HG03565 (cell line): ENCODE measurements at regions not wholly inside any gene's neighbourhood (a gene's known extent, or its start where the extent isn't known, plus 50 kb on each side); places are given as distances from the start of the nearest gene placed in this dataset.
A peak's percentile ranks its signal among the peaks of the same experiment; 100 is the strongest.
"Not testable (repeated sequence)": the region's sequence is repeated elsewhere in the genome, so short reads cannot be mapped to it uniquely, and the experiment has no call there.

ENCODE experiments used
- ATAC-seq: cut with Tn5 transposase; IDR thresholded peaks from one replicate; pipeline ENCODE4 v1.9.1; 2021; ENCODE audit warnings: mild to moderate bottlenecking, moderate library complexity; ENCODE audit not compliant: unreplicated experiment

DNA sequence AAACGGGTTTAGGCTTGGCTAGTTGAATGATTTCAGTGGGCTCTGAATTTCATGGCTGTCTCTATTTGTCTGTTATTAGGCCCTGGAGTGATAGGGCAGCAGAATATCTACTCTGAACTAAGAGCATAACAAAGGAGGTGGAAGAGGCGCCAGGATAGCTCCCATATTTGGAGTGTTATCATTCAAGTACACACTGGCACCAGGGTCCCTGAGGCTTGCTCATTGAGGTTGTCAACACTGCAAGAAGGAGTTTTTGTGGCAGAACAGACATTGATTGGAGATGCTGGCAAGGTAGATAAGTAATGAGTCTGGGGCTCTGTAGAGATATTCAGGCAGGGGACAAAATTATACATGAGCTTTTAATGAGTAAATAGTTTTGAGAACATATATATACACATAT is 1748.4 kb downstream of the MRPL39 start:
- ATAC-seq, result no peak

DNA sequence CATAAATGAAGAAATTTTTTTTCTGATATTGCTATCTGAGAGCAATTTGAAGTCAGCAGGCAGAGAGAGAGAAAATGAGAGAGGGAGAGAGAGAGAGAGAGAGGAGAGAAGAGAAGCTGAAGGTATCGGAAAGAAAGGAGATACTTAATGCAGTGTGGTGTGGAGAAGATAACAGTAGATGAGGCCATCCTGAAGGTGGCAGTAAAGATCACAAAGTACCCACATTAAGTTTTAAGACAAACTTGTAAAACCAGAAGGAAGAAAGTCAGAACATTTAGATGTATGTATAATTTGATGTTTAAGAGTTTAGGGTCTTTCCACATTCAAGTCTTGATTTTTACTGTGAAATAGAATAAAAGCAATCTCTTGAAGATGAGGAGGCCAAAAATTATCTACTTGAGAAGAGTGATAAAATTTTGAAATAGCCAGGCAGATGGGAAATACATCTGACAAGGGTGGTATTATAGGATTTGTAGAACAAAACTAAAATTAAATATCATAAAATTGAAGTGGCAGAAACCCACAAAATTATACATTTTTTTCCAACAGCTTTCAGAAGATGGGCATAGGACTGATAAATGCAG is 1753.4 kb downstream of the MRPL39 start:
- ATAC-seq, result peak; percentile 84

DNA sequence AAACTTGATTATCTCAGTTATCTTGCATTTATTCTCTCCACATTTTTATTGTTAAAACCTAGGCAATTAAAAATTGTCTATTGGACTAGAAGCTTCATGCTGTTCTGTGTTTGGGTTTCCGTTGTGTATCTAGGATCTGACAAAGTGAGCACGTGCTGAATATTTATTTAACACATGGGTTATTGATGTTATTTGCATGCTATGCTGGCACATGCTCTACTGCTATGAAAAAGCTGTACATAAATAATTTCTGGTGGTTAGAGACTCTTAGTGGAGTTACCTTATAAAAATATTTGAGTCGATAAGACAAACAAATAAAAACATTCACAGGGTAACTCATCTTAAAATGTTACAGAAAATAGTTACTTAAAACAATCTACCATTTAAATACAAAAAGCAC is 1769.7 kb downstream of the MRPL39 start:
- no peak for ATAC-seq

DNA sequence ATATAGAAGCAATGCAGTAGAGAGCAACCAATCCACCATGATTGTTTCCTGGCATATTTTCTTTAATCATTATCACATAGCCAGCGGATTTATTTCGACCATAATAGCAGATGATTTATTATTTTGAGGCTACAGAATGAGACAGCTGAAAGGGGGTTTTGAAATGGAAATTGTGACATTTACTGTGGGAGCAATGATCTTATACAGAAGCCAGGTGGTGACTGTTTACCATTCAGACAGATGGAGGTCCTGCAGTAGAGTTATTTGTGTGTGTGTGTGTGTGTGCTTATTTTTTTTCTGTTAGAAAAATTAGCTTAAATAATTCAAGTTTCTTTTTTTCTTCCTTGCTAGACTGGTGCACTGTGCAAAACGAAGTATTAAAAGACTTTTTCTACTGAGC is 1784.5 kb downstream of the MRPL39 start:
- no peak for ATAC-seq

DNA sequence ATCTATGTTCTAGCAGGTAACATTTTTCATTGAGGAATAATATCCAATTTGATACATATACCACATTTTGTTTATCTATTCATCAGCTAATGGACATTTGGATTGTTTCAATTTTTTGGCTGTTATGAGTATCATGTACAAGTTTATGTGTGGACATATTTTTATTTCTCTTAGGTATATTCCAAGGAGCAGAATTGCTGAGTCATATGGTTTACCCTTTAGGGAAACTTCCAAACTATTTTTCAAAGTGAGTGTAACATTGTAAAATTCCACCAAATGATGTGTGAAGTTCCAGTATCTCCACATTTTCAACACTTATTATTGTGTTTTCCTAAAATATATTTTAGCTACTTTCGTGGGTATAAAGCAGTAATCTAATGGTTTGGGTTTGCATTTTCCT is 1789.9 kb downstream of the MRPL39 start:
- ATAC-seq, result no peak

DNA sequence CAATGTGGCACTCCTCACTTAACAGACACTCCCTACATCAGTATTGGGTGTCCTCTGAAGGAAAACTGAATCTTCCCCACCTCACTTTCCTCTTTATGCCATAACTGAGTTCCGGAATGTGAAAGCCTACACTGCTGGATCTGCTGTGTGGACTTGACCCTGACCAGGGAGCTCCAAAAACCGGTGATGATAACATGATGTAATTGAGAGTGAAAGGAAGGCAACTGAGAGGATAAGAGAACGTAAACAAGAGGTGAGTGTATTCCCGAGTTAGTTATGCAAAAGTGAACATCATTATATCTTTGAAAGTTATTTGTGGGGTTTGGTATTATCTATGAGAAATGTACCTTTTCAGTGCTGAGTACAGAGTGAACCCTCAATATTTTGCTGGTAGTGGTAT is 1794.8 kb downstream of the MRPL39 start:
- ATAC-seq, result no peak

DNA sequence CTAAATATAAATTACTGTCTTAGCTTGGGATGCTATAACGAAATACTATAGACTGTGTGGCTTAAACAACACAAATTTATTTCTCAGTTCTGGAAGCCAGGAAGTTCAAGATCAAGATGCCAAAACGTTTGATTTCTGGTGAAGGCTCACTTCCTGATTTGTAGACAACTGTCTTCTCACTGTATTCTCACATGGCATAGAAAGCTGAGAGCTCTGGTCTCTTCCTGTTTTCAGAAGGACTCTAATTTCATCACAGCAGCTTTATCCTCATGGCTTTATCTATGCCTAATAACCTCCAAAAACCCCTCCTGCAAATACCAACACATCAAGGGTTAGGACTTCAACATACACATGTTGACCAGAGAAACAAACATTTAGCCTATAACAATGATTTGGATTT is 1795.5 kb downstream of the MRPL39 start:
- no peak for ATAC-seq

DNA sequence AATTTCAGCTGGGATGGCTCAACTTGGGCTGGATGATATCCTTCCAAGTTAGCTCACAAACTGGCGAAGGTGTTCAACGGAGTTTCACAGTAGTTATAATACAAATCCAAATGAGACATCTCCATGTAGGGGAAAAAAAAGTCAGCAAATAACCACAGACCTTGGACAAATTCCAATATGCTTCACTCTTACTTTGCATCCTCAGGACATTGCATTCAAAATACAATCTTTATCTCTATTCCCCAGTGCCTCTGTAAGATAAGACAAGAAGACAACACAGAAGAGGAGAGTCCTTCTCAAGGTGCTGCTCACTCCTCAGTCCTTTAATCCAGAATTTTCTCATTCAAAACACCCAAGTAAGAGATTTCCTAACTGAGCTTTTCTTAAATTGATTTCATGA is 1797.7 kb downstream of the MRPL39 start:
- ATAC-seq, result no peak

DNA sequence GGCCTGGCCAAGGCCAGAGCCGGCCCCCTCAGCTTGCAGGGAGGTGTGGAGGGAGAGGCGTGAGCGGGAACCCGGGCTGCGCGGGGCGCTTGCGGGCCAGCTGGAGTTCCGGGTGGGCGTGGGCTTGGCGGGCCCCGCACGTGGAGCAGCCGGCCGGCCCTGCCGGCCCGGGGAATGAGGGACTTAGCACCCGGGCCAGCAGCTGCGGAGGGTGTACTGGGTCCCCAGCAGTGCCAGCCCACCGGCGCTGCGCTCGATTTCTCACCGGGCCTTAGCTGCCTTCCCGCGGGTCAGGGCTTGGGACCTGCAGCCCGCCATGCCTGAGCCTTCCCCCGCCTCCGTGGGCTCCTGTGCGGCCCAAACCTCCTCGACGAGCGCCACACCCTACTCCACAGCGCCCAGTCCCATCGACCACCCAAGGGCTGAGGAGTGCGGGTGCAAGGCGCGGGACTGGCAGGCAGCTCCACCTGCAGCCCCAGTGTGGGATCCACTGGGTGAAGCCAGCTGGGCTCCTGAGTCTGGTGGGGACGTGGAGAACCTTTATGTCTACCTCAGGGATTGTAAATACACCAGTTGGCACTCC is 1800.2 kb downstream of the MRPL39 start:
- ATAC-seq, result not testable (repeated sequence)

DNA sequence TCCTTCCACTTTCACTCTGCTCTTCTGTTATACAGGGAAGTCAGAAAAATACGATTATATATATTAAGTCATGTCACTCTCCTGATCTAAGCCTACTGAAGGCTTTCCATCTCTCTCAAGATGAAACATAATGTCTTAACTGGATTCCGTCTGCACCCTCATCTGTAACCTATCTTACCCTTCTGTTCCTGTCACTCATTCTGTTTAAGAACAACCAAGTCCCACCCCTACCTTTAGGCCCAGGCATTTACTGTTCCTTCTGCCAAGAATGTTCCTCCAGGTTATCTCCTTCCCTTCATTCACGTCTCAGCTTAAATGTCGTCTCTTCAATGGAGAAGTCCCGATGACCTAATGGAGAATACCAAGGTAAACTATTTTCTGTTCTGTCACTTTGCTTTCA is 1802.4 kb downstream of the MRPL39 start:
- ATAC-seq, result no peak

DNA sequence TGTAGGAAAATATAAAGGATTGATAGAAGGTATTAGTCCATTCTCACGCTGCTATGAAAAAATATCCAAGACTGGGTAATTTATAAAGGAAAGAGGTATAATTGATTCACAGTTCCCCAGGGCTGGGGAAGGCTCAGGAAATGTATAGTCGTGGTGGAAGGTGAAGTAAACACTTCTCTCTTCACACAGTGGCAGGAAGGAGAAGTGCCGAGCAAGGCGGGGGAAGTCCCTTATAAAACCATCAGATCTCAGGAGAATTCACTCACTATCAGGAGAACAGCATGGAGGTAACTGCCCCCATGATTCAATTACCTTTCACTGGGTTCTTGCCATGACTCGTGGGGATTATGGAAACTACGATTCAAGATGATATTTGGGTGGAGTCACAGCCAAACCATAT is 1806.0 kb downstream of the MRPL39 start:
- ATAC-seq, result no peak

DNA sequence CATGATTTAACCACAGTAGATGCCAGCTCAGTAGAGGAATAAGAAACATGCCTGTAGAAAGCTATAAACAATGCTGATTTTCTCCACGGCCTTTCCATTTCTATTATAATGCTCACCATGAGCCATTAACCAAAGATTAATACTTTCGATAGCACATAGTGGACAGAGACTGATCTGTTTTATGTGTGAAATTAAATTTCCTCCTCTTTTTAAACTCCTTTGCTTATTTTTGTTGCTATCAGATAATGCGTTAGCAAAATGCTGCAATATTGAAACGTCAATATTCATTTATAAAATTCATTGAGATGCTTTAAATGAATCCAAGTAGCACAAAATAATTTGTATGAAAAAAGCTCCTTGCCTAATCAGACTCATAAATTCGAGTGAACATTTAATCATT is 1807.9 kb downstream of the MRPL39 start:
- ATAC-seq, result no peak

DNA sequence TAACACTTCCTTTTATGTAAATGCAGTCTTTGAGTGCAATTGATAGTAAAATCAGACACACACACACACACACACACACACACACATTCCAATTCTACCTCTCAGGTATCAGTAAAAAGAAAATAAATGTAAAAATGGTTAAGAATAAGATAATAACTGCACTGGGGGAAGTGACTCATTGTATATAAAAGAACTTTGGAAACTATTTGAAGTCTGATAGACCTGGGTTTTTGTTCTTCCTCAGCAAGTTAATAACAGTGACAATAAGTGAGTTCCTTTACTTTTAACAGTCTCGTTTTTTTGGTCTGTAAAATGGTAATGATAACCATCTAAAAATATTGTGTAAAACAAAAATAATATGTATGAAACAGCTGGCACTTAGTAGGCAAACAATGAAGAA is 1815.0 kb downstream of the MRPL39 start:
- ATAC-seq, result no peak

DNA sequence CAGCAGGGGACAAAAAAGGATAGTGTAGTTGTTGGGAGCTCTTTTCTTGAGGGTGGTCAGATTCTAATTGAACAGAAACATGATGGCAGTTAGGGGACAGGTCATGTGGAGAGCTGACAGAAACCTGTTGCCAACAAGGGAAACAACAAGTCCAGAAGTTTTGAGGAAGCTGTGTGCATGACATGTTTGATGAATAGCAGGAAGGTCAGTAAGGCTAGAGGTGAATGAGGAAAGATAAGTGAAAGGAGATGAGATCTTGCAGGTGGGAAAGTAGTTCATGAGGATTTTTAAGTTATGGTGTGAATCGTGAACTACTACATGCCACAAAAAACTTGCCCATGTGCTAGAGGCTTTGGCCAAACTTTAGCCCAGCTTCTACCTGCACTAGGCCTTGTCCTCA is 1817.4 kb downstream of the MRPL39 start:
- no peak for ATAC-seq

DNA sequence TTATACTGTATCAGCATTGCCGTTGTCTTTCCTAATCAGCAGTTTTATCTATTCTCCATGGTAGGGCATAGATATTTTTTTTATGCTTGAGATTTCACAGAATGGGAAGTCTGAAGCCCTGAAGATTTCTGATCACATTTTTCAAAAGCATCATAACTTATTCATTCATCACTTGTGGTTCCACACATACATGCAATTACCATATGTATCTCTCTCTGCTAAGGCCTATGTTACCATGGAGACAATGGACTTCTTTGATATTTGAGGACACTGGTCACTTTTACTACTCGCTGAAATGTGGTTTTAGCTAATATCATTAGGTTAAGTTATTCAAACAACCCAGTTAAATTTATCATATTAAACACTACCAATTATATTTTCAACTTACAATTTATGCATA is 1827.0 kb downstream of the MRPL39 start:
- ATAC-seq, result no peak

DNA sequence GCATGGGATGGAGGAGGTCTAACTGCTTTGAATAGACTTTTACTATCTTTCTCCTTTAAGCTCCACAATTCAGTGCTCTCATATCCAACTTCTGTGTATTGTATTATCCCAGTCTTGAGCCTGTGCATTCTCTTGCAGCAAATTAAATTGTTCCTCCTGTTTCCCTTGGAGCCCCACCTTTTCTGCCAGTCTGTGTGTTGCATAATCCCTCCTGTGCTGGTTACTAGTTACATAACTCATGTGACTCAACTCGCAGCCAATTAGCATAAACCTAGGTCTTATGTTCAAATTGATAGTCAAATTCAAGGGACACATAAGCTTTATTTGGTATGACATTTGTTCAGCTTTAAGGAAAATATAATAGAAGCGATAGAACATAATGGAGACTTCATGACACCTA is 1863.5 kb downstream of the MRPL39 start:
- no peak for ATAC-seq

DNA sequence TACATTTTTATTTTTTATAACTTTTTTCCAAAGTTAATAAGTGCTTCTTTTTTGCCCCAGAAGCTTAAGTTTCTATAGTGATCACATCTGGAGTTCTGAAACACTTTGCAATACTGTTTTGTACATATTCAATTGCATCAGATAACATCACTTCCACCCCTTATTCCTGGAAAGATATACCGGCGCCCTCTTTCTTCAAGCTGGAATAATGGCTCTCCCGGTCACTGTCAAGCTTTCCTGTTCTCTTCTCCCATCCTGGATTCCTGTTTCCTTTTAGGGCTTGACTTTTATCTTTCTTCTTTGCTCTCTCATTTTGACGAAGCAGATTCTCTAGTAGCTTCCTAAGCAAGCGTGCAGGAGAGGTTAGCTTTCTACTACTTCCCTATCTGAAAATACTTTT is 1866.8 kb downstream of the MRPL39 start:
- ATAC-seq, result no peak

DNA sequence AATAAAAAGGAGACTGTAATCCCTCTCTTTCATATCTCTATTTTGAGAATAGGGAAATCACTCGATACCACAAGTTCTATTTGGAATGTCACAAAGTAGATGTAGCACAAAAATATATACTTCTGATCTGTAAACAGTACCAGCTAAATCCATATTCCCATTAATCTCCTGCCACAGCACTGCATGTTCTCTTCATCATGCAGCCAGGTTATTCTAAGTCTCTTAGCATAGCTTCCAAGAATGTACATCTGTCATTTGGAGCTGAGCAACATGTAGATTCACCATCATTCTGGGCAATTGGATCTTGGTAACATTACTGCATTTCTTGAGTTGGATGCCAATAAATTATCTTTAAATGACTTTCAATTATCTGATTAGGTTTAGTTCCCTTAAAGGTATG is 1874.5 kb downstream of the MRPL39 start:
- no peak for ATAC-seq

DNA sequence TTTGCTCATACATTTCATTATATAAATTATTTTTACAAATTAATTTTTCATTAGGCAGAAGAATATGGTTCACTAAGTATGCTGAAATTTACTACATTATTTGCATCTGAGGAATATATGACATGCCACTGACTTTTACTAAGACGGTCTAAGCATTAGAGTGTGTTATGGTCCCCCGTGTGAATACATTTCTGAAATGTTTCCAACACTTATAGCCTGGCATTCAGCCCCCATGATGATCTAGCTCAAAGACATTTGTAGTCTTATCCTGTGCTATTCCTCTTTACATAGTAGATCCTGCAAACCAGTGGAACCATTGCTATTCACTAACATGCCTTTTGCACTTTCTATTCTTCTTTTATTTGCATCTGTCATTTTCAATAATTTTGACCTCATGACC is 1878.0 kb downstream of the MRPL39 start:
- ATAC-seq, result no peak

DNA sequence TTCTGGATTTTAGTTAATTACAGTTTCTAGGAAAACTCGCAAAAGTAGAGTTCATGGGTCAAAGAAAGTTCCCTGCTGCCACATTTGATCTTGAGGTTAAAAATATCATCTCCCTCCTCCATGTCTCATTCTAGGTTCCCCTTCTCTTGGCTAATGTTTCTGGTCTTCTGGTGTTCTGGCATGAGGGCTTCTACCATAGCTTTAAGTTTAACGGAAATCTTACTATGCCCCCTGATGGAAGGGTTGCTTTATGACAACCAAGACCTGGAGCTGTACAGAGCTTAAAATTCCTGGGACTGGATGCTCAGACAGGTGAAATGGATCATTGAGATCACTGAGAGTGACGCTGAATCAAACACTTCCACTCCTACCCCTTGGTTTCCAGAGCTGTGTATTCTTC is 1881.7 kb downstream of the MRPL39 start:
- ATAC-seq, result no peak

DNA sequence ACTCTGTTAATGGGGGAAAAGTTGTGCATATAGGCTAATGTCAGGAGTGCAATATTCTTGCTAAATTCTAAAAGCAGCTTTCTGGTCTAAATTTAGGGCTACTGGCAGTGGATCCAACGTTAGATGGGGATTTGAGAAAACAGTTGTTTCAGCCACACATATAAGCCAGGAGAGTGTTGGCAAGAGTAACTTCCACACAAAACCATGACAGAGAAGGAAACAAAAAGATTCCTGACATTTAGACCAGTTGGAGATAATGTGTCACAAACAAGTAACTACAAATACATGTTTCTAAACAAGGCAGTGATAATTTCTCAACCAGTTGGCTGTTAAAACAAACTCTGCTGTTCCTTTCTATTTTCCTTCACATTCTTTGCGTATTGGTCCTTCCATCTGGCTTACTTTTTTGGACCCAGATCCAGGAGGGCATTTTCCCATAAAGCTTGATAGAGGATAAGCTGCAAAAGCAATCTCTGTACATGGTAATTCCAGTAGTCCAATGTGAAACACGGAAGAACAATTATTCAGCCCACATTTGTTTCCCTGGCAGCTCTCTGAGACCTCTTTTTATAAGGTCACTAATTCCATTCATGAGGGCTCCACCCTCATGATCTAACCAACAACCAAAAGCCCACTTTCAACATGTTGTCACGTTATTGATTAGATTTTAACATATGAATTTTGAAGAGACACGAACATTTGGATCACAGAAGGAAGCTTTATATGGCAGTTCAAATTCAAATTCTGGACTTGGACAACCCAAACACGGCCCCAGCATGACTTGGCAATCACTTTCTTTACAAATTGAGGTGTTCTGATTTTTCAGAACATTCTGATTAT is 1888.6 kb downstream of the MRPL39 start:
- no peak for ATAC-seq

DNA sequence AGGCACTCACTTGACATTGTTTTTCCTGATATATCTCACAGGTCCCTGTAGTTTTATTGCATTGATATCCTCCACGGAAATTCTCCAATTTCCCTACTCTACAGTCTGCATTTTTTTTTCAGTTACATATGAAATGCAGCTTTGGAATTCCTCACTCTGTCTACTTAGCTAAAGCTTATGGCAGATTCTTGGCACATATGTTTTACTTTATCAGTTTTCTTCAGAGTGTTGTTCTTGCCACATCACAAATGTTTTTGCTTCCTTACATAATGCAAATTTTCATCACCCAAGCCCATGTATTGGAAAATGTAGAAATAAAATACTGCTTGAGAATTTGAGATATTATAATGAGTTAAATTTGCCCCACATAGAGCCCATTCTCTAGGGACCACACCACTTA is 1895.1 kb downstream of the MRPL39 start:
- no peak for ATAC-seq
